Neural cell (in vitro differentiated cells): ENCODE measurements at regions not wholly inside any gene's neighbourhood (a gene's known extent, or its start where the extent isn't known, plus 50 kb on each side); places are given as distances from the start of the nearest gene placed in this dataset.

Experiments used
- EP300 ChIP-seq: fragments of 450-650 bp; conservative IDR thresholded peaks from 2 replicates; pipeline ENCODE4 v1.6.1; 2014; ENCODE audit warnings: antibody characterized with exemption, mild to moderate bottlenecking, moderate library complexity; ENCODE audit not compliant: poor library complexity, severe bottlenecking
- EZH2 ChIP-seq: fragments of 200-600, 300-800 bp; shearing (Covaris generic), sonication (generic); IDR thresholded peaks from 2 replicates; pipeline ENCODE4 v1.6.1; 2014; ENCODE audit warnings: antibody characterized with exemption, low read length, borderline replicate concordance, mild to moderate bottlenecking; ENCODE audit not compliant: insufficient read depth, poor library complexity, severe bottlenecking
- POLR2AphosphoS5 ChIP-seq: IDR thresholded peaks from 2 replicates; pipeline ENCODE4 v1.6.1; 2012
- TAF1 ChIP-seq: IDR thresholded peaks from 2 replicates; pipeline ENCODE4 v1.6.1; 2012; ENCODE audit warnings: low read depth
- TF ChIP-seq, protein P1 (sequence below): fragments of 450-650 bp; IDR thresholded peaks from 2 replicates; pipeline ENCODE4 v1.5.1; 2014; ENCODE audit warnings: antibody characterized with exemption, mild to moderate bottlenecking, moderate library complexity; ENCODE audit not compliant: poor library complexity, severe bottlenecking
- TF ChIP-seq, protein P2 (sequence below): IDR thresholded peaks from 2 replicates; pipeline ENCODE4 v1.6.1; 2012; ENCODE audit warnings: borderline replicate concordance

GRCh38 chr18:59820663-59821062 lies 79.1 kb upstream of the PMAIP1 start:
- TF ChIP-seq, protein P1, sequence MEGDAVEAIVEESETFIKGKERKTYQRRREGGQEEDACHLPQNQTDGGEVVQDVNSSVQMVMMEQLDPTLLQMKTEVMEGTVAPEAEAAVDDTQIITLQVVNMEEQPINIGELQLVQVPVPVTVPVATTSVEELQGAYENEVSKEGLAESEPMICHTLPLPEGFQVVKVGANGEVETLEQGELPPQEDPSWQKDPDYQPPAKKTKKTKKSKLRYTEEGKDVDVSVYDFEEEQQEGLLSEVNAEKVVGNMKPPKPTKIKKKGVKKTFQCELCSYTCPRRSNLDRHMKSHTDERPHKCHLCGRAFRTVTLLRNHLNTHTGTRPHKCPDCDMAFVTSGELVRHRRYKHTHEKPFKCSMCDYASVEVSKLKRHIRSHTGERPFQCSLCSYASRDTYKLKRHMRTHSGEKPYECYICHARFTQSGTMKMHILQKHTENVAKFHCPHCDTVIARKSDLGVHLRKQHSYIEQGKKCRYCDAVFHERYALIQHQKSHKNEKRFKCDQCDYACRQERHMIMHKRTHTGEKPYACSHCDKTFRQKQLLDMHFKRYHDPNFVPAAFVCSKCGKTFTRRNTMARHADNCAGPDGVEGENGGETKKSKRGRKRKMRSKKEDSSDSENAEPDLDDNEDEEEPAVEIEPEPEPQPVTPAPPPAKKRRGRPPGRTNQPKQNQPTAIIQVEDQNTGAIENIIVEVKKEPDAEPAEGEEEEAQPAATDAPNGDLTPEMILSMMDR, result no peak
- TF ChIP-seq, protein P2, sequence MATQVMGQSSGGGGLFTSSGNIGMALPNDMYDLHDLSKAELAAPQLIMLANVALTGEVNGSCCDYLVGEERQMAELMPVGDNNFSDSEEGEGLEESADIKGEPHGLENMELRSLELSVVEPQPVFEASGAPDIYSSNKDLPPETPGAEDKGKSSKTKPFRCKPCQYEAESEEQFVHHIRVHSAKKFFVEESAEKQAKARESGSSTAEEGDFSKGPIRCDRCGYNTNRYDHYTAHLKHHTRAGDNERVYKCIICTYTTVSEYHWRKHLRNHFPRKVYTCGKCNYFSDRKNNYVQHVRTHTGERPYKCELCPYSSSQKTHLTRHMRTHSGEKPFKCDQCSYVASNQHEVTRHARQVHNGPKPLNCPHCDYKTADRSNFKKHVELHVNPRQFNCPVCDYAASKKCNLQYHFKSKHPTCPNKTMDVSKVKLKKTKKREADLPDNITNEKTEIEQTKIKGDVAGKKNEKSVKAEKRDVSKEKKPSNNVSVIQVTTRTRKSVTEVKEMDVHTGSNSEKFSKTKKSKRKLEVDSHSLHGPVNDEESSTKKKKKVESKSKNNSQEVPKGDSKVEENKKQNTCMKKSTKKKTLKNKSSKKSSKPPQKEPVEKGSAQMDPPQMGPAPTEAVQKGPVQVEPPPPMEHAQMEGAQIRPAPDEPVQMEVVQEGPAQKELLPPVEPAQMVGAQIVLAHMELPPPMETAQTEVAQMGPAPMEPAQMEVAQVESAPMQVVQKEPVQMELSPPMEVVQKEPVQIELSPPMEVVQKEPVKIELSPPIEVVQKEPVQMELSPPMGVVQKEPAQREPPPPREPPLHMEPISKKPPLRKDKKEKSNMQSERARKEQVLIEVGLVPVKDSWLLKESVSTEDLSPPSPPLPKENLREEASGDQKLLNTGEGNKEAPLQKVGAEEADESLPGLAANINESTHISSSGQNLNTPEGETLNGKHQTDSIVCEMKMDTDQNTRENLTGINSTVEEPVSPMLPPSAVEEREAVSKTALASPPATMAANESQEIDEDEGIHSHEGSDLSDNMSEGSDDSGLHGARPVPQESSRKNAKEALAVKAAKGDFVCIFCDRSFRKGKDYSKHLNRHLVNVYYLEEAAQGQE, result no peak
- TF ChIP-seq EP300, result no peak
- no peak for TF ChIP-seq EZH2
- no peak for TF ChIP-seq TAF1
- no peak for TF ChIP-seq POLR2AphosphoS5
